HG03097 (cell line): ENCODE measurements at regions not wholly inside any gene's neighbourhood (a gene's known extent, or its start where the extent isn't known, plus 50 kb on each side); places are given as distances from the start of the nearest gene placed in this dataset.

ENCODE experiments used
- ATAC-seq: cut with Tn5 transposase; IDR thresholded peaks from one replicate; pipeline ENCODE4 v1.9.1; 2021; ENCODE audit not compliant: unreplicated experiment, low FRiP score

DNA sequence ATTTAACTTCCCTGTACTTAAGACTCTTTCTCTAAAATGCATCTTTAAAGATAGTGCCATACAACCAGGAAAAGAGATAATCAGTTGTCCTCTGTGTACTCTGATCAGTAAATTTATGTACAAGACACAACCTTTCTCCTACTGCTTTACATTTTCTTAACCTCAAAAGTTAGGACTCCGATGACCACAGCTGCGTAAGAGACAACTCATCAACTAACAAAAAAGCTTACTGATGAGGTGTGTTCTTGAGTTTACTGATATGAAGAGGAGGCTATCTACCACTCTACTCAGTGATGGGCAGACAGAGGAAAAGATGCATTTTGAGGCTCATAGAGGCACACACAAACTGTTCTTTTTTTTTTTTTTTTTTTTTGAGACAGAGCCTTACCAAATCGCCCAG is 71.4 kb upstream of the HIF1A start:
- ATAC-seq = no peak

GRCh38 chr14:61625165-61625564 is 70.1 kb upstream of the HIF1A start:
- no peak for ATAC-seq

GRCh38 chr14:61627612-61628011 is 67.7 kb upstream of the HIF1A start:
- ATAC-seq = no peak

GRCh38 chr14:61628016-61628725 is 67.1 kb upstream of the HIF1A start:
- ATAC-seq = no peak

DNA sequence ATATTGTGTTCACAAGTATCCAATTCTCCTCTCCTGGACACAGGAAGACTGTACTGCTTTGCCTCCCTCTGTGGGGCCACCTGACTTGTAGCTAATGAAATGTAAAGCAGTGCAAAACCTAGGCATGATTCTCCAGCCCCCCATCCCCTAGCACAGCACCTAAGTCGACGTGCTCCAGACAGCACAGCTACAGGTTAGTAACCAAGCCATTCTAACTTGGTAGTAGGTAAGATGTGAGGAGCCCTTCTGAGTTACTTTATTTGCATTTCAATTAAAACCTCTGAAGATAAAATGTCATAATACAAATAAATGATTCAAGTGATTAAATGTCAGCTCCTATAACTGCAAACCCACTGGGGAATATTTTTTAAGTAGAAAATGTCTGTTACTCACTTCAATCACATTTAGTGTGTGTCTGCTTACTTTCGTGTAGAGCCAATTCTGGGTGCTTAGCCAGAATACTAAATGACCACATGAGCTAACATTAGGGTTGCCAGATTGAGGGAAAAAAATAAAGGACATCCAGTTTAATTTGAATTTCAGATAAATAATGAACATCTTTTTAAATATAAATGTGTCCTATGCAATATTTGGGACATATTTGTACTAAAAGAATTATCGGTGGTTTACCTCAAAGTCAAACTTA is 64.8 kb upstream of the HIF1A start:
- ATAC-seq = no peak

GRCh38 chr14:61631045-61631687 is 64.1 kb upstream of the HIF1A start:
- no peak for ATAC-seq

DNA sequence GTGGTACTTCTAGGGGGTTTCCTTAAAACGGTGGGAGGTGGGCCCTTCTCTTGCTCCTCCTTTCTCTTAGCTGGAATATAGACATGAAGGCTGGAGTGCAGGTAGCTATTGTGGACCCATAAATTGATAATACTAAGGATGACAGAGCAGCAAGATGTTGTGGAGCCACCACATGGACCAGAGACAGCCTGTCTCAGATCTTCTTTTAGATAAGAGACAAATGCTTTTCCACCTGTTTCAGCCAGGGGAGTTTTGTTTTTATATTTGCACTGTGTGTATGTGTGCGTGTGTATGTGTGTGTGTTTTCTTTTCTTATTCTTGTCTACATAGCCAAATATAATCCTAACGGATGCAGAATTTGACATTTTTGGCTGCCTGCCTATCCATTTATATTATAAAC is 62.9 kb upstream of the HIF1A start:
- ATAC-seq = no peak

DNA sequence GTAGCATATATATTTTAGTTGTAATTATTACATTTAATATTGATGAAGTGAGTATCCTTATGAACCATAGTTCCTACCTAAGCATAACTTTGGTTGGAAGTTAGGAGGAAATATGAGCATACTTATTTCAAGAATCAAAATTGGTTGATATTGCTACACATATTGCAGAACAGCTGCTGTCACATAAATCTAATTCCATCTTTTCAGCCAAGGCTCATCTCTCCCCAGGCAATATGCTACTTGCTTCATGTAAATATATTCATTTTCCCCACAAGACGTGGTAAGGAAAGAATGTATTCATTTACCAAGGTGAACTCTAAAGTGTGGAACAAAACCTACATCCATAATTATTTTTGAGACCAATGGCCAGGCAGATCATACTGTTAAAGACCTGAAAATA is 62.5 kb upstream of the HIF1A start:
- no peak for ATAC-seq

DNA sequence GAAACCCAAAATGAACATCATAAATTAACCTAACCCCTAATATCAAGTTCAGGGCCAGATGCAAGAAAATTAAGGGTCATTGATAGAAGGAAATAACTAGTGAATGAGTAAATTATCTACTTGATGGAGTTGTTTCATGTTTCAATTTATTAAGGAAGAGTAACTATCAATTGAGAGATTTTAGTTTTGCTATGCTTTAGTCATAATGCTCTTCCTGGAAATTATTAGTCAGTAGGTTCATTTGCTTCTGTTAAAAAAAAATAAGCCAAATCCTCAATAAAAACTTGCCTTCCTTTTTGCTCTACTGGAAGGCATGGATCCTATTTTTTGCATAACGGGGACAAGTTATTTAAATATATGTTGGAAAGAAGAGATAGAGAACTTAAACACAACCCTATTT is 59.0 kb upstream of the HIF1A start:
- no peak for ATAC-seq

- ATAC-seq = no peak
These were observed 58.5 kb upstream of the HIF1A start for GRCh38 chr14:61636779-61637178.

- ATAC-seq = no peak
These were observed 56.5 kb upstream of the HIF1A start for GRCh38 chr14:61638595-61639387.

- ATAC-seq = no peak
These were observed 54.9 kb upstream of the HIF1A start for GRCh38 chr14:61640158-61641136.

- no peak for ATAC-seq
These were observed 53.2 kb upstream of the HIF1A start for GRCh38 chr14:61641914-61642613.

DNA sequence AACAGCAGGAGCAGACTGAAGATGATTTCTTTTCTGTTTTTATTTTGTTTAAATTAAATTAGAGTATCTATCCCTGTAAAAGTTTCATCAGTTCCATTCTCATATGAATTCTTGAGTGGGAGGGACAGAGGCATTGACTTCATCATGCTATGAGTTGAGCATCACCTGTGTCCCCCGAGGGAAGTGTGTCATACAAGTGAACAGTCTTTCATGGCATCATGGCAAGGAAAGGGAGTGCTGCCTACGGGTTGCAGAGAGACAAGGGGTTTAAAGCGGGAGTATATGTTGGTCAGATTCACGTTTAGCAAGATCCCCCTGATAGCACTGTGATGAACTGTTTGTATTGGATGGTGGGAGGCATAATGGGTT is 52.7 kb upstream of the HIF1A start:
- ATAC-seq = no peak

- ATAC-seq = no peak
These were observed 51.8 kb upstream of the HIF1A start for GRCh38 chr14:61643555-61643954.

DNA sequence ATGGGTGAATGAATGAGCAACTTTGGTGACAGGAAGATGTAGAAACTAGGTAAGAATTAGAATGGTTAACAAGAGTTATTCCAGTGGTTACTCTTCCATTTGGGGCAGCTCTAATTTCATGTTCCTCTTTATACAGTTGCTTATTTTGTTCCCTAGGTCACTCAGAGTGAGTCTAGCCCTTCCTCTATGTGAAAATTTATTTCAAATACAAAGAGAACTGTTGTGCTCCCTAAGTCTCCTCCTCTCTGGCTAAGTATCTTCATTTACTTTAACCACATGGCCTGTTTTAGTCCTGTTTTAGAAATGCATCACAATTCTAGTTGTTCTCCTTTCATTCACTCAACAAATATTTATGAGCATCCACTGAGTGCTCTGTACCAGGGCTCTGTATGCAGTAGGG is 51.1 kb upstream of the HIF1A start:
- ATAC-seq = no peak

GRCh38 chr14:61644834-61645233 is 50.5 kb upstream of the HIF1A start:
- no peak for ATAC-seq

GRCh38 chr14:61645247-61645646 is 50.1 kb upstream of the HIF1A start:
- no peak for ATAC-seq
